ENCODE measurements at regions not wholly inside any gene's neighbourhood (a gene's known extent, or its start where the extent isn't known, plus 50 kb on each side); places are given as distances from the start of the nearest gene placed in this dataset.

GRCh38 chr2:52629531-52629930 lies 1138.1 kb upstream of the CHAC2 start:
- Histone ChIP-seq H3K27me3 (replicated peaks in 1 of 2; ENCODE audit: control insufficient read depth in 2 of 2, insufficient read depth in 2 of 2, low read length in 1 of 2) (no peaks in the 10 kb centered on the region), H3K36me3 (ENCODE audit: control insufficient read depth in 2 of 2, insufficient read depth in 2 of 2, low read length in 1 of 2) (no peaks in the 10 kb centered on the region), H2AFZ (ENCODE audit: control insufficient read depth, low read depth, low read length) (no peak overlapping the region), H4K20me1 (ENCODE audit: control insufficient read depth, insufficient read depth) (no peaks in the 10 kb centered on the region), H3K27ac (ENCODE audit: control insufficient read depth, insufficient read depth) (no peak overlapping the region), H3K4me1 (ENCODE audit: control insufficient read depth, insufficient read depth, low read length) (no peaks in the 10 kb centered on the region), H3K4me2 (ENCODE audit: control insufficient read depth, insufficient read depth) (no peak overlapping the region), H3K9ac (ENCODE audit: control insufficient read depth, insufficient read depth, low read length) (no peak overlapping the region), H3K9me3 (replicated peaks; ENCODE audit: control insufficient read depth, insufficient read depth, low read length) (no peaks in the 10 kb centered on the region), H3K79me2 (ENCODE audit: control insufficient read depth, insufficient read depth, low read length) (no peaks in the 10 kb centered on the region), H3K4me3 (no peak overlapping the region)
- WGBS (ENCODE audit: insufficient coverage, insufficient replicate concordance, low lambda C conversion rate, missing lambda C conversion rate) = 77% methylated on average over 34 of the region's 36 CpGs
- in situ Hi-C loops (cut with MboI) (no loop called here), intact Hi-C loops (cut with micrococcal nuclease; ENCODE audit: unreplicated experiment) (no loop called here)
- ChIA-PET CTCF (no interaction called here), SMC1A (ENCODE audit: uncharacterized antibody, unreplicated experiment) (no interaction called here), POLR2A (no interaction called here), RAD21 (ENCODE audit: unreplicated experiment) (no interaction called here)
- FAIRE-seq (no peak), DNase-seq (ENCODE audit: low read depth, low spot score) (no peak), ATAC-seq (no peak)
- no peak for TF ChIP-seq STAT1 (conservative IDR thresholded peaks at IDR 0.05)
- no peak for TF ChIP-seq IKZF2 (IDR thresholded peaks at IDR 0.05)
- no peak for TF ChIP-seq CHD1 (IDR thresholded peaks at IDR 0.05; ENCODE audit: low read depth, low read length)
- TF ChIP-seq BCL11A (IDR thresholded peaks at IDR 0.05; ENCODE audit: low read depth, low read length) = no peak
- no peak for TF ChIP-seq E2F8 (IDR thresholded peaks at IDR 0.05; ENCODE audit: low read depth, partially characterized antibody)
- no peak for TF ChIP-seq CREB1 (IDR thresholded peaks at IDR 0.05; ENCODE audit: low read depth)
- no peak for TF ChIP-seq HSF1 (IDR thresholded peaks at IDR 0.05; ENCODE audit: low read depth, low read length)
- TF ChIP-seq FOXK2 (IDR thresholded peaks at IDR 0.05) = no peak
- no peak for TF ChIP-seq LARP7 (IDR thresholded peaks at IDR 0.05)
- TF ChIP-seq NFYA (IDR thresholded peaks at IDR 0.05; ENCODE audit: borderline replicate concordance, low read depth, low read length) = no peak
- TF ChIP-seq MAX (IDR thresholded peaks at IDR 0.05; ENCODE audit: low read depth, low read length) = no peak
- TF ChIP-seq ZNF24 (IDR thresholded peaks at IDR 0.05) = no peak
- no peak for TF ChIP-seq POLR2A (IDR thresholded peaks at IDR 0.05; ENCODE audit: low read depth, low read length)
- BruUV-seq (replicated peaks) = no TSS peak
